ENCODE measurements at regions not wholly inside any gene's neighbourhood (a gene's known extent, or its start where the extent isn't known, plus 50 kb on each side); places are given as distances from the start of the nearest gene placed in this dataset.

- Histone ChIP-seq H3K4me3 (no peak overlapping the region), H3K36me3 (no peaks in the 10 kb centered on the region), H3K9me3 (no peaks in the 10 kb centered on the region), H3K27ac (no peak overlapping the region), H3K4me1 (no peaks in the 10 kb centered on the region), H3K27me3 (no peaks in the 10 kb centered on the region)
- WGBS = 59% methylated on average over 2 of the region's 2 CpGs
- TF ChIP-seq EP300 (IDR thresholded peaks at IDR 0.05) = no peak
- TF ChIP-seq POLR2A (IDR thresholded peaks at IDR 0.05) = no peak
- TF ChIP-seq CTCF (IDR thresholded peaks at IDR 0.05) = no peak
- TF ChIP-seq POLR2AphosphoS5 (IDR thresholded peaks at IDR 0.05) = no peak
- DNase-seq (ENCODE audit: low spot score in 2 of 2) = no peak
Measured at GRCh38 chr2:104648376-104648775, 205.5 kb upstream of the POU3F3 start.

- WGBS = 73% methylated on average over 1 of the region's 1 CpG
- H3K36me3 ChIP-seq = no peaks in the 10 kb centered on the region
- no peaks in the 10 kb centered on the region for H3K4me1 ChIP-seq
- H3K27me3 ChIP-seq = no peaks in the 10 kb centered on the region
- no peaks in the 10 kb centered on the region for H3K9me3 ChIP-seq
- H3K27ac ChIP-seq = no peak overlapping the region
- DNase-seq (ENCODE audit: low spot score in 2 of 2) = no peak
- TF ChIP-seq CTCF (IDR thresholded peaks at IDR 0.05) (no peak), EP300 (IDR thresholded peaks at IDR 0.05) (no peak), POLR2A (IDR thresholded peaks at IDR 0.05) (no peak), POLR2AphosphoS5 (IDR thresholded peaks at IDR 0.05) (no peak)
- H3K4me3 ChIP-seq = no peak overlapping the region
Measured at GRCh38 chr2:104649866-104650265, 204.0 kb upstream of the POU3F3 start.

GRCh38 chr2:104650405-104650996 is 203.4 kb upstream of the POU3F3 start:
- no peak for DNase-seq (ENCODE audit: low spot score in 2 of 2)
- TF ChIP-seq CTCF (IDR thresholded peaks at IDR 0.05) (no peak), POLR2AphosphoS5 (IDR thresholded peaks at IDR 0.05) (no peak), POLR2A (IDR thresholded peaks at IDR 0.05) (no peak)
- Histone ChIP-seq H3K4me1 (no peaks in the 10 kb centered on the region), H3K36me3 (no peaks in the 10 kb centered on the region), H3K27ac (no peak overlapping the region), H3K9me3 (no peaks in the 10 kb centered on the region), H3K27me3 (no peaks in the 10 kb centered on the region), H3K4me3 (no peak overlapping the region)

- no peaks in the 10 kb centered on the region for H3K36me3 ChIP-seq
- H3K4me3 ChIP-seq = no peak overlapping the region
- DNase-seq (ENCODE audit: low spot score in 2 of 2) = no peak
- H3K4me1 ChIP-seq = peaks cover 12% of the 10 kb centered on the region
- H3K27me3 ChIP-seq = peaks cover 9% of the 10 kb centered on the region
- no peaks in the 10 kb centered on the region for H3K9me3 ChIP-seq
- TF ChIP-seq POLR2A (IDR thresholded peaks at IDR 0.05) (no peak), CTCF (IDR thresholded peaks at IDR 0.05) (no peak)
- H3K27ac ChIP-seq = peak overlapping the region; percentile 16
- 57% methylated on average over 4 of the region's 4 CpGs for WGBS
Measured at GRCh38 chr2:104654811-104655210, 199.1 kb upstream of the POU3F3 start.

- 58% methylated on average over 20 of the region's 20 CpGs for WGBS
- TF ChIP-seq POLR2AphosphoS5 (IDR thresholded peaks at IDR 0.05) (no peak), EP300 (IDR thresholded peaks at IDR 0.05) (no peak), CTCF (IDR thresholded peaks at IDR 0.05) (no peak), POLR2A (IDR thresholded peaks at IDR 0.05) (no peak)
- Histone ChIP-seq H3K4me1 (peaks cover 12% of the 10 kb centered on the region), H3K4me3 (no peak overlapping the region), H3K36me3 (no peaks in the 10 kb centered on the region), H3K9me3 (no peaks in the 10 kb centered on the region), H3K27me3 (peaks cover 16% of the 10 kb centered on the region), H3K27ac (peak overlapping the region; percentile 27)
- no peak for DNase-seq (ENCODE audit: low spot score in 2 of 2)
Measured at GRCh38 chr2:104656571-104657163, 197.2 kb upstream of the POU3F3 start.
